GM12892 (cell line): ENCODE measurements at regions not wholly inside any gene's neighbourhood (a gene's known extent, or its start where the extent isn't known, plus 50 kb on each side); places are given as distances from the start of the nearest gene placed in this dataset.
"Not testable (repeated sequence)": the region's sequence is repeated elsewhere in the genome, so short reads cannot be mapped to it uniquely, and the experiment has no call there.

Source experiments
- DNase-seq: peaks from one replicate; pipeline ENCODE4 v3.0.0; 2011; ENCODE audit not compliant: insufficient read length
- FAIRE-seq: peaks from 2 replicates; lab custom pipeline; 2011; peaks lifted over from hg19 to GRCh38; lab: Jason Lieb, UNC
- POLR2A ChIP-seq: IDR thresholded peaks from 2 replicates; pipeline ENCODE4 v1.6.1; 2011; ENCODE audit warnings: low read depth, low read length, control low read depth
- POLR2AphosphoS5 ChIP-seq: IDR thresholded peaks from 2 replicates; pipeline ENCODE4 v1.6.1; 2011; ENCODE audit warnings: low read depth, low read length, control low read depth
- TAF1 ChIP-seq: IDR thresholded peaks from 2 replicates; pipeline ENCODE4 v1.6.1; 2011; ENCODE audit warnings: low read depth, mild to moderate bottlenecking, control low read depth, low read length, borderline replicate concordance

- FAIRE-seq = no peak
- DNase-seq = no peak
- TF ChIP-seq POLR2AphosphoS5 = no peak
- no peak for TF ChIP-seq POLR2A
- no peak for TF ChIP-seq TAF1
Measured at GRCh38 chr6:164356814-164357213, 942.3 kb downstream of the QKI start.

- TF ChIP-seq TAF1 (no peak), POLR2A (no peak), POLR2AphosphoS5 (no peak)
- no peak for DNase-seq
- no peak for FAIRE-seq
Measured at GRCh38 chr6:164347455-164347854, 932.9 kb downstream of the QKI start.

GRCh38 chr6:164346631-164347030 lies 932.1 kb downstream of the QKI start:
- no peak for TF ChIP-seq POLR2A
- TF ChIP-seq TAF1 = no peak
- TF ChIP-seq POLR2AphosphoS5 = no peak
- DNase-seq (no peak), FAIRE-seq (no peak)

GRCh38 chr6:164345806-164346496 lies 931.4 kb downstream of the QKI start:
- FAIRE-seq = no peak
- TF ChIP-seq POLR2AphosphoS5 (no peak), TAF1 (no peak), POLR2A (no peak)
- DNase-seq = no peak

GRCh38 chr6:164345327-164345726 lies 930.8 kb downstream of the QKI start:
- DNase-seq (no peak), FAIRE-seq (no peak)
- TF ChIP-seq POLR2A (no peak), TAF1 (no peak), POLR2AphosphoS5 (no peak)

- TF ChIP-seq POLR2AphosphoS5 (no peak), TAF1 (no peak), POLR2A (no peak)
- FAIRE-seq (no peak), DNase-seq (no peak)
Measured at GRCh38 chr6:164344801-164345291, 930.3 kb downstream of the QKI start.

GRCh38 chr6:164339442-164339841 lies 924.9 kb downstream of the QKI start:
- DNase-seq, FAIRE-seq: not testable (repeated sequence)

- DNase-seq (no peak), FAIRE-seq (no peak)
- TF ChIP-seq POLR2A (no peak), POLR2AphosphoS5 (no peak), TAF1 (no peak)
Measured at GRCh38 chr6:164337925-164338397, 923.4 kb downstream of the QKI start.

- DNase-seq (no peak), FAIRE-seq (no peak)
- no peak for TF ChIP-seq POLR2A
- no peak for TF ChIP-seq TAF1
- TF ChIP-seq POLR2AphosphoS5 = no peak
Measured at GRCh38 chr6:164337024-164337924, 922.8 kb downstream of the QKI start.

- TF ChIP-seq POLR2AphosphoS5 = no peak
- DNase-seq = no peak
- FAIRE-seq = no peak
Measured at GRCh38 chr6:164336455-164336854, 921.9 kb downstream of the QKI start.

- FAIRE-seq = no peak
- TF ChIP-seq POLR2A (no peak), POLR2AphosphoS5 (no peak), TAF1 (no peak)
- no peak for DNase-seq
Measured at GRCh38 chr6:164331026-164331425, 916.5 kb downstream of the QKI start.
